NB4 (cell line): ENCODE measurements at regions not wholly inside any gene's neighbourhood (a gene's known extent, or its start where the extent isn't known, plus 50 kb on each side); places are given as distances from the start of the nearest gene placed in this dataset.

Experiments
- CTCF ChIP-seq: IDR thresholded peaks from one replicate; pipeline ENCODE4 v1.5.1; 2012; ENCODE audit warnings: low read depth, low read length
- MYC ChIP-seq: IDR thresholded peaks from 2 replicates; pipeline ENCODE4 v1.6.1; 2011; ENCODE audit warnings: low read depth, low read length

- TF ChIP-seq MYC = no peak
- no peak for TF ChIP-seq CTCF
These were observed 67.3 kb upstream of the GALNT9 start for GRCh38 chr12:132396657-132397056.
